BJ (cell line): ENCODE measurements at regions not wholly inside any gene's neighbourhood (a gene's known extent, or its start where the extent isn't known, plus 50 kb on each side); places are given as distances from the start of the nearest gene placed in this dataset.

Experiments used
- CTCF ChIA-PET: fragments of 350-600 bp; formaldehyde crosslinking; extraction: SDS; loops from one replicate; lab custom pipeline; 2021; ENCODE audit warnings: antibody characterized with exemption, inconsistent platforms; lab: Yijun Ruan, JAX
- POLR2A ChIA-PET: fragments of 300-600 bp; sonication (Branson Sonifier 250); formaldehyde crosslinking; extraction: SDS; loops from one replicate; lab custom pipeline; 2021; ENCODE audit warnings: antibody characterized with exemption; lab: Charles Lee
- DNase-seq: peaks from one replicate; pipeline ENCODE4 v3.0.0-alpha.2; 2011; ENCODE audit warnings: low read depth
- H3K27me3 ChIP-seq: 2 replicates; pipeline ENCODE4 v1.6.0; 2011; ENCODE audit warnings: low read length; ENCODE audit not compliant: control insufficient read depth, insufficient read depth
- H3K36me3 ChIP-seq: 2 replicates; pipeline ENCODE4 v1.5.1; 2011; ENCODE audit warnings: low read length; ENCODE audit not compliant: control insufficient read depth, insufficient read depth
- H3K4me3 ChIP-seq: 2 replicates; pipeline ENCODE4 v1.5.1; 2011; ENCODE audit warnings: low read depth, mild to moderate bottlenecking, control low read depth, low read length
- CTCF ChIP-seq: IDR thresholded peaks from 2 replicates; pipeline ENCODE4 v1.5.1; 2011; ENCODE audit warnings: low read depth, mild to moderate bottlenecking, control low read depth, inconsistent platforms, low read length, moderate library complexity; ENCODE audit not compliant: insufficient read depth

DNA sequence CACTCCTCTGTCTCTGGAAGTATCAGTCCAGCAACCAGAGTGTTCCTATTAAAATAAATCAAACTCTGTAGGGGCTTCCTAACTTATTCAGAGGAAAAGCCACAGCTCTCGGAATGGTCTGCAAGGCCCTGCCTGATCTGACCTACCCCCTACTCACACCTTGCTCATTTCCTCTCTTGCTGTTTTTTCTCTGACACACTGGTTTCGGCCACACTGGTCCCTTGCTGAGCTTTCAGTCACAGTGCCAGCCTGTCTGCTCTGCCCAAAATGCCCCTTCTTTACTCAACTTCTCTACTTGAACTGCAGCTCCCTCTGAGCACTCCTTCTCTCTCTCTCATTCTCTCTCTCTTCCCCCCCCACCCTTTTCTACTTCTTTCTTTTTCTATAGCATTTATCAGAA lies 430.2 kb downstream of the UTRN start:
- ChIA-PET POLR2A (no interaction called here), CTCF (no interaction called here)
- no peaks in the 10 kb centered on the region for H3K27me3 ChIP-seq
- H3K4me3 ChIP-seq, result no peak overlapping the region
- TF ChIP-seq CTCF, result no peak
- no peaks in the 10 kb centered on the region for H3K36me3 ChIP-seq
- no peak for DNase-seq

GRCh38 chr6:144718431-144718830 lies 433.3 kb downstream of the UTRN start:
- ChIA-PET POLR2A (no interaction called here), CTCF (no interaction called here)
- no peak overlapping the region for H3K4me3 ChIP-seq
- DNase-seq, result no peak
- no peak for TF ChIP-seq CTCF
- no peaks in the 10 kb centered on the region for H3K27me3 ChIP-seq
- no peaks in the 10 kb centered on the region for H3K36me3 ChIP-seq

DNA sequence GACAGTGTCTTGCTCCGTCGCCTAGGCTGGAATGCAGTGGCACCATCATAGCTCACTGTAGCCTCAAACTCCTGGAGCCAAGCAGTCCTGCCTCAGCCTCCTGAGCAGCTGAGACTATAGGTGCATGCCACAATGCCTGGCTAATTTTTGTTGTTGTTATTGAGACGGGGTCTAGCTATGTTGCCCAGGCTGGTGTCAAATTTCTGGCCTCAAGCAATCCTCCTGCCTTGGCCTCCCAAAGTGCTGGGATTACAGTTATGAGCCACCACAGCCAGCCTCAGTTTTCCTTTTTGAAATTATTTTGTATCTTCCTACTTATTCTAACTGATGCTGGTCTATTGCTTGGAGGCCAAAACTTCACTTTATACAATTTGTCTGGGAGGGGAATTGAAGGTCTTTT lies 436.1 kb downstream of the UTRN start:
- no peak for DNase-seq
- CTCF ChIA-PET, result no interaction called here
- Histone ChIP-seq H3K4me3 (no peak overlapping the region), H3K36me3 (no peaks in the 10 kb centered on the region), H3K27me3 (no peaks in the 10 kb centered on the region)
- POLR2A ChIA-PET, result no interaction called here
- TF ChIP-seq CTCF, result no peak

- Histone ChIP-seq H3K27me3 (no peaks in the 10 kb centered on the region), H3K4me3 (no peak overlapping the region), H3K36me3 (no peaks in the 10 kb centered on the region)
- DNase-seq, result no peak
- POLR2A ChIA-PET, result no interaction called here
- CTCF ChIA-PET, result no interaction called here
- no peak for TF ChIP-seq CTCF
These were observed 437.1 kb downstream of the UTRN start for GRCh38 chr6:144722154-144722737.

DNA sequence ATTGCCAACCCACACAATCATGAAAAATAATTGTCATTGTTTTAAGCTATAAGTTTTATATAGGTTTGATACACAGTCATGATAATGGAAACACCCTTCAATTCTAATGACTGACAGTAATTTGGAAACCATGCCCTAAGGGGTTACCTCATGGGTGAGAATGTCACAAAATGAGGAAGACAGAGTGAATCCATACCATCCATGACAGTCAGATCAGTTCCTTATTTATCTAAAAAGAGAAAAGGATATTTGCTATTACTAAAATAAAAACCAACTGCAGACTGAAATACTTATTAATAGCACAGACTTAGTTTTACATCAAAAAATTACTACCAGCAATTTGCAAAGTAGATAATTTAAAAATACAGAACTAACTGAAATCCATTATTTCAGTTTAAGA lies 437.8 kb downstream of the UTRN start:
- CTCF ChIA-PET, result no interaction called here
- no peak for DNase-seq
- H3K4me3 ChIP-seq, result no peak overlapping the region
- TF ChIP-seq CTCF, result no peak
- H3K36me3 ChIP-seq, result no peaks in the 10 kb centered on the region
- POLR2A ChIA-PET, result no interaction called here
- H3K27me3 ChIP-seq, result no peaks in the 10 kb centered on the region
